CD4-positive, CD25-positive, alpha-beta regulatory T cell (primary cell): ENCODE measurements at regions not wholly inside any gene's neighbourhood (a gene's known extent, or its start where the extent isn't known, plus 50 kb on each side); places are given as distances from the start of the nearest gene placed in this dataset.

Source experiments
- ATAC-seq, 2 donors: fragments of 150-1000 bp; cut with Tn5 transposase; one replicate each; pipeline ENCODE4 v1.10.0; 2021; ENCODE audit warnings: low read depth in 2 of 2, moderate number of reproducible peaks in 2 of 2, moderate library complexity in 1 of 2
- DNase-seq, 3 donors: peaks; one replicate each; pipeline versions ENCODE4 v3.0.0 to v3.0.0-alpha.2; 2012 to 2022; ENCODE audit warnings: mixed read lengths in 1 of 3
- H3K27ac ChIP-seq: one replicate; pipeline ENCODE4 v1.7.0; 2013; ENCODE audit warnings: mild to moderate bottlenecking, low read length; ENCODE audit not compliant: insufficient read depth, poor library complexity, severe bottlenecking
- H3K27me3 ChIP-seq: one replicate; pipeline ENCODE4 v1.7.0; 2013; ENCODE audit warnings: low read length; ENCODE audit not compliant: control insufficient read depth, insufficient read depth
- H3K36me3 ChIP-seq: one replicate; pipeline ENCODE4 v1.7.0; 2013; ENCODE audit warnings: mild to moderate bottlenecking, low read length, moderate library complexity; ENCODE audit not compliant: control insufficient read depth, insufficient read depth
- H3K4me1 ChIP-seq: 2 replicates; pipeline ENCODE4 v1.7.0; 2013; ENCODE audit warnings: mild to moderate bottlenecking, low read length; ENCODE audit not compliant: insufficient read depth, control insufficient read depth, poor library complexity, severe bottlenecking
- H3K4me3 ChIP-seq: one replicate; pipeline ENCODE4 v1.7.0; 2013; ENCODE audit warnings: low read depth, mild to moderate bottlenecking, low read length, moderate library complexity
- H3K9me3 ChIP-seq, 2 experiments: 1 replicate in 1 of 2; 2 replicates in 1 of 2; pipeline ENCODE4 v1.7.0; 2013; ENCODE audit warnings: low read length in 2 of 2, mild to moderate bottlenecking in 1 of 2, moderate library complexity in 1 of 2; ENCODE audit not compliant: control insufficient read depth in 2 of 2
- H3K27ac Mint-ChIP-seq, 3 donors: one replicate each; pipeline ENCODE4 v1.8.0; 2020 to 2022; ENCODE audit warnings: mild to moderate bottlenecking in 3 of 3, mixed read lengths in 3 of 3, moderate library complexity in 2 of 3
- H3K27me3 Mint-ChIP-seq: one replicate; pipeline ENCODE4 v1.8.0; 2022; ENCODE audit warnings: mild to moderate bottlenecking, mixed read lengths
- H3K36me3 Mint-ChIP-seq: one replicate; pipeline ENCODE4 v1.8.0; 2020; ENCODE audit warnings: mixed read lengths
- H3K4me1 Mint-ChIP-seq, 4 donors: one replicate each; pipeline ENCODE4 v1.8.0; 2020 to 2022; ENCODE audit warnings: mixed read lengths in 4 of 4, mild to moderate bottlenecking in 1 of 4
- H3K4me3 Mint-ChIP-seq, 4 donors: one replicate each; pipeline ENCODE4 v1.8.0; 2020 to 2022; ENCODE audit warnings: mild to moderate bottlenecking in 4 of 4, mixed read lengths in 4 of 4, moderate library complexity in 3 of 4
- H3K9me3 Mint-ChIP-seq, 7 donors: one replicate each; pipeline ENCODE4 v1.8.0; 2020 to 2022; ENCODE audit warnings: mixed read lengths in 7 of 7, mild to moderate bottlenecking in 3 of 7, moderate library complexity in 2 of 7

DNA sequence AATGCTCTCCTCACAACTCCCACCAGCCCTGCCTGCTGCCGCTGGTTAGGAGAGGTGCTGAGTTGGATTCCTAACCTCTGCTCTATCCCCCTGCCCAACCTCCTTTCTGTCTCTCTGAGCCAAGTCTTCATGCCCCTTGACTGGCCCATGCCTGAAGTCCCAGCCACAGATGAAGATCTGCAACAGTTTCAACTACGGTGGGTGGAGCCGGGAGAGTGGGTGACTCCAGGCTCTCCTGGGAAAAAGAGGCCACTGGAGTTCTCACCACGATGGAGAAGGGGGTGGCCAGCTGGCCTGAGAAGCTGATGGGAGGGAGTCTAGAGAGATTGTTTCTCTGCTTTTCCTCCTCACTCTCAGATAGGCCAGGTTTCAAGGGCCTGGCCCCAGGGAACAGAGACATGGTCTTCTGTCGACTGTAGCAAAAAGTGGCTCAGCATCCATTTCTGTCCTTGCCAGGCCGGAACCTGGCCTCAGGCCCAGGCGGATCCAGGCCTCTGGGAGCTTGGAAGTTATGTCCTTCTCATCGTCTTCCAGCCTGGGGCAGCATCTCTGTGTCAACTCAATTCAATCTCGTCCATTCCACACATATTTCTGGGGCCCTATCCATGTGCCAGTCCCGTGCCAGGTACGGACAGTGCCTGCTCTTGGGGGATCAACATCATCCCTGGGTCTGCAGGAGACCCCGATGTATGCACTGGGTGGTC lies 75.3 kb downstream of the INHBB start:
- no peak for ATAC-seq
- H3K4me1 Mint-ChIP-seq = no peaks in the 10 kb centered on the region

DNA sequence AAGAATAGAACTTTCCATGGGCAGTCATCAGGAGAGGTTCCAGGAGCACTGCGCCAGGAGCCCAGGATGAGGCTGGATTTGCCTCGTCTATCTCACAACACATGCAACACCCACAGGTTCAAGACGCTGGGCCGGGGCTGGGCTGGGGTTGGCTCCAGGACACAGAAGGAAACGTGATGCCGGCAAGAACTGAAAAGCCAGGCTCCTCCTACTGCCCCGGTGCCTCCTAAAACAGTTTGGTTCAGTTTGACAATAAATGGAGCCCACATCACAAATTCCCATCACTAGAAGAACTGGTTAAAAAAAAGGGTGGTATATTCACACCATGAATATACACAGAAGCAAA lies 75.9 kb downstream of the INHBB start:
- no peaks in the 10 kb centered on the region for H3K36me3 ChIP-seq
- ATAC-seq (no peak), DNase-seq (no peak)
- no peak overlapping the region for H3K4me3 ChIP-seq
- no peaks in the 10 kb centered on the region for H3K27me3 ChIP-seq
- H3K27ac ChIP-seq = no peak overlapping the region
- Mint-ChIP-seq H3K36me3 (no peaks in the 10 kb centered on the region), H3K27me3 (peaks cover 5% of the 10 kb centered on the region), H3K4me1 (no peaks in the 10 kb centered on the region), H3K27ac (no peak overlapping the region), H3K9me3 (peaks cover 0 to 2% (median 0%) of the 10 kb centered on the region in 7 donors), H3K4me3 (no peak overlapping the region)
- no peaks in the 10 kb centered on the region for H3K4me1 ChIP-seq
- H3K9me3 ChIP-seq = no peaks in the 10 kb centered on the region

More for the DNA sequence above, 75.3 kb downstream of the INHBB start:
- Mint-ChIP-seq H3K9me3 (peaks cover 0 to under 1% (median 0%) of the 10 kb centered on the region in 7 donors), H3K4me3 (no peak overlapping the region), H3K27me3 (peaks cover 5% of the 10 kb centered on the region), H3K36me3 (no peaks in the 10 kb centered on the region), H3K27ac (no peak overlapping the region)
- no peaks in the 10 kb centered on the region for H3K4me1 ChIP-seq
- H3K4me3 ChIP-seq = no peak overlapping the region
- H3K27ac ChIP-seq = no peak overlapping the region
- H3K36me3 ChIP-seq = no peaks in the 10 kb centered on the region
- no peaks in the 10 kb centered on the region for H3K9me3 ChIP-seq
- no peak for DNase-seq
- no peaks in the 10 kb centered on the region for H3K27me3 ChIP-seq

DNA sequence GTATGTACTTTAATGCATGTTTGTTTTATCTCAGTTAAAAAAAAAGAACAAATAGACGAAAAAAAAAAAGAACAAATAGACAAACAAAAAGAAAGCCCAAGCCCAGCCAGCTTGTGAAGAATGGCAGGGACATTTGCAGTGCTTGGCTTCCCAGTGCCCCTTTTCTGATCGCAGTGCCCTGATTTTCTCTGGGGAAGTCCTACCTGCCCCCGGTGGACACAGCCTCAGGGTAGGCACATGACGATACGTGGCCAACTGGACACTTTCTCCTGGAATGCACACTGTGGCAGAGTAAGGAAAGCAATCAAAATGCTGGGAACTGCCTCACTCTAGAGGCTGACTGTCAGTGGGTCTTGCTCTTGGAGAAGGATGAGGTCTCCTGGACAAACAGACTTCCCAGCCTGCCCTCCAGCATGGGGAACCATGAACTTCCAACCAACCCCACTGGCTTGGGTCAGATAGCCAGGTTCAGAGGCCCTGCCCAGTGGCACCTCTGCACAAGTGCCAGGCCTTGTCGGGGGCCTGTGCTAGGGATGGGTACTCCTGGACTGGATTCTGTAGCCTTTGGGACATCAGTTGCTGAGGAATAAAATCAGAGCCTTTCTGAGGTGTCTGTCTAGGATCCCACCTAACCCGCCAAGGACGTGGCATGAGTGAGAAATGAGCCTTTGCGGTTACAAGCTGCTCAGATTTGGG lies 76.7 kb downstream of the INHBB start:
- Mint-ChIP-seq H3K27ac (no peak overlapping the region), H3K36me3 (no peaks in the 10 kb centered on the region), H3K27me3 (peaks cover 5% of the 10 kb centered on the region), H3K9me3 (peaks cover 0 to 2% (median 0%) of the 10 kb centered on the region in 7 donors), H3K4me1 (no peaks in the 10 kb centered on the region), H3K4me3 (no peak overlapping the region)
- ATAC-seq = no peak
- Histone ChIP-seq H3K36me3 (no peaks in the 10 kb centered on the region), H3K4me3 (no peak overlapping the region), H3K4me1 (no peaks in the 10 kb centered on the region), H3K9me3 (no peaks in the 10 kb centered on the region), H3K27me3 (no peaks in the 10 kb centered on the region), H3K27ac (no peak overlapping the region)
- no peak for DNase-seq

DNA sequence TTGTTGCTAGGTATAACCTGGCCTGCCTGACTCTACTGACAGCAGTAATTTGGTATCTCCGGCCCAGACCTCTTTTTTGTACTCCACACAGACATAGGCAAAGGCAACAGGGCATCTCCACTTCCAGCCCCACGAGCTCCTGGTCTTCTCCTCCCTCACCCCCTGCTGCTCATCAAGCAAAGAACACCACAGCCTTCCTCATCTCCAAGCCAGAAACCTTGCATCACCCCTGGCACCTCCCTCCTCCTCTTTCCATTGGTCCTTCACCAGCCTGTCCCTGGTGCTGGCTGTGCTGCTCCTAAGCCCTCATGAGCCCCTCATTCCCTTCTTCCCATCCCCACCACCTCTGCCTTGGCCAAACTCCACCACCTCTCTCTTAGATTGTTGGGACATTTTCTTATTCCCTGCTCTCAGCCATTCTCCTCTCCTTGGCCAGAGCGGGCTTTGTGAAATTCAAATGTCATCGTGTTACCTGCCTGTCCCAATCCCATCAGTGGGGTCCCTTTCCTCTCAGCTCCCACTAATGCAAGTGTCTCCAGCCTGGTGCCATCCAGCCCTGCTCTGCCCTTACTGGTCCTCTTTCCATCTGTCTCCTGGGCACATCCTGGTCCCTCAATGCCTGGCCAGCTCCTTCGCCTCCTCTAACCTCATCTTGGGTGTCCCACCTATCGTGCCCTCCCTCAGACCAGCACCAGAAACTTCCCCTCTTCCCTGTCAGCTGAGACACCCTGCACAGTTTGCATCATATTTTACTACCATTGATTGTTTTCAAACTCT lies 77.4 kb downstream of the INHBB start:
- H3K4me3 ChIP-seq = no peak overlapping the region
- no peaks in the 10 kb centered on the region for H3K9me3 ChIP-seq
- H3K9me3 Mint-ChIP-seq = peaks cover 0 to 2% (median 0%) of the 10 kb centered on the region in 7 donors
- no peaks in the 10 kb centered on the region for H3K4me1 ChIP-seq
- no peaks in the 10 kb centered on the region for H3K36me3 Mint-ChIP-seq
- H3K27ac ChIP-seq = no peak overlapping the region
- no peak overlapping the region for H3K4me3 Mint-ChIP-seq
- no peaks in the 10 kb centered on the region for H3K27me3 ChIP-seq
- peak overlapping the region in 1 of 3 donors; percentile 49 for H3K27ac Mint-ChIP-seq
- DNase-seq (no peak), ATAC-seq (no peak)
- H3K4me1 Mint-ChIP-seq = no peaks in the 10 kb centered on the region
- H3K27me3 Mint-ChIP-seq = peaks cover 5% of the 10 kb centered on the region
- no peaks in the 10 kb centered on the region for H3K36me3 ChIP-seq

DNA sequence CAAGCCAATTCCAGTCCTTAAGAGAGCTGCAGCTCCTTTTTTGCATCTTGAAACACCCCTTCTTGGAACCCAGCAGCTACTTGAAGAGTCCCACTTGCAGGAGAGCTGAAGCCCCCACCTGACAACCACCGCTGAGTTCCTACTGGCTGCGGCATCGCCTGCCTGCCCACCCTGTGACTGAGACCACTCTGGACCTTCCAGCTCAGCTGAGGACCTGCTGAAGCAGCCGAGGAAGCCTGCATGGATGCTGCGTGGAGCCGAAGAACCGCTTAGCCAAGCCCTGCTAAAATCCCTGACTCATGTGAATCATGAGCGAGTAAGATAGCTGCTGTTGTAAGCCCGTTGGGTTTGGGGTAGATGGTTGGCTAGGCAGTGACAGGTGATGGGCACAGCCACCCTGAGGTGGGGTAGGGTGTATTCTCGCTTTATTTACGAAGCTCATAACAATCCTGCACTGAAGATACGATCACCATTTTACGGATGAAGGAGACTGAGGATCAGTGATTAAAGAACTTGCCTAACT lies 78.4 kb downstream of the INHBB start:
- H3K27ac ChIP-seq = no peak overlapping the region
- Mint-ChIP-seq H3K4me3 (no peak overlapping the region), H3K27me3 (peaks cover 5% of the 10 kb centered on the region), H3K9me3 (peaks cover 0 to 2% (median 0%) of the 10 kb centered on the region in 7 donors), H3K27ac (no peak overlapping the region), H3K4me1 (no peaks in the 10 kb centered on the region), H3K36me3 (no peaks in the 10 kb centered on the region)
- ATAC-seq = no peak
- no peaks in the 10 kb centered on the region for H3K9me3 ChIP-seq
- H3K36me3 ChIP-seq = no peaks in the 10 kb centered on the region
- no peak overlapping the region for H3K4me3 ChIP-seq
- no peak for DNase-seq
- no peaks in the 10 kb centered on the region for H3K27me3 ChIP-seq
- no peaks in the 10 kb centered on the region for H3K4me1 ChIP-seq

DNA sequence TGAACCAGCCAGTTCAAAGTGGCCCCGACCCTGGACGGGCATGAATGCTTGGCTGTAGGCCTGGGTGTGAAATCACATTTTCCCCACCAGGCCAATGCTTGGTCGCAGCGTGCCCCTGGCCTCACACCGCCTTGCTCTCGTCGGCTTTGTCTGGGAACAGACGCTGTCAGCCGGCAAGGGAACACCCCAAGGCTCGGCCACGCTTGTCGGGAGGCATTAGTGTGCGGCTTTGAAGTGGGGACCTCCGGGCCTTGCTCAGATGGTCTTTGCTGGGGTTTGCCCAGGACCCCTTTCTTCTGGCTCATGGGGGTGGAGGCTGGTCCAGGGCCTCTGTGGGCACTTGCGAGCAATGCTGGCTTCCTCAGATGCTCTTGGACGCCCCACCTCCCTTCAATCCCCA lies 79.1 kb downstream of the INHBB start:
- Mint-ChIP-seq H3K27ac (no peak overlapping the region), H3K36me3 (no peaks in the 10 kb centered on the region), H3K4me3 (no peak overlapping the region), H3K9me3 (peaks cover 0 to 2% (median 0%) of the 10 kb centered on the region in 7 donors), H3K4me1 (no peaks in the 10 kb centered on the region), H3K27me3 (peaks cover 5% of the 10 kb centered on the region)
- no peaks in the 10 kb centered on the region for H3K9me3 ChIP-seq
- ATAC-seq = no peak
- H3K27ac ChIP-seq = no peak overlapping the region
- no peak for DNase-seq
- H3K36me3 ChIP-seq = no peaks in the 10 kb centered on the region
- H3K4me1 ChIP-seq = no peaks in the 10 kb centered on the region
- no peaks in the 10 kb centered on the region for H3K27me3 ChIP-seq
- no peak overlapping the region for H3K4me3 ChIP-seq

DNA sequence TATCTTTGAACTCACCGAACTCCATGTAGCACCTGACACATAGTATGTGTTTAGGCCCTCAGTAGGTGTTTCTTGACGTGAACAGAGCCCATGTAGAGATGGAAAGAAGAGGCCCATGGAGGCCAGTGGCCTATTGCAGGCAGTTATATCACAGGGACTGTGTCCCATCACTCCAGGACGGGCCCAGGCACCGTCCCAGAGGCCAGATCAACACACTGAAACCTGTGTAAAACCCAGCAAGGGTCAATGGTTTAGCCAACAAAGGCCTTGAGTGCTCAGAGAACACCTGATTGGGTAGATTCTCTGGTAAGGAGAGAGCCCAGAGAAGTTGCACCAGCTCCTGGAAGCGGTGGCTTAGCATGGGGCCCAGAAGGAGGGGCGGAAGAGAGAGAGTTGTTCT lies 82.8 kb downstream of the INHBB start:
- DNase-seq (no peak), ATAC-seq (no peak)

More for the DNA sequence above, 82.8 kb downstream of the INHBB start:
- Mint-ChIP-seq H3K36me3 (no peaks in the 10 kb centered on the region), H3K4me1 (no peaks in the 10 kb centered on the region), H3K27me3 (no peaks in the 10 kb centered on the region), H3K27ac (no peak overlapping the region), H3K9me3 (peaks cover 0 to 2% (median 0%) of the 10 kb centered on the region in 7 donors), H3K4me3 (no peak overlapping the region)
- Histone ChIP-seq H3K27me3 (no peaks in the 10 kb centered on the region), H3K4me3 (no peak overlapping the region), H3K9me3 (no peaks in the 10 kb centered on the region), H3K4me1 (no peaks in the 10 kb centered on the region), H3K27ac (no peak overlapping the region), H3K36me3 (no peaks in the 10 kb centered on the region)
